GM23338 (cell line): ENCODE measurements at regions not wholly inside any gene's neighbourhood (a gene's known extent, or its start where the extent isn't known, plus 50 kb on each side); places are given as distances from the start of the nearest gene placed in this dataset.

Experiments used
- CREB1 ChIP-seq: fragments of 250-450 bp; sonication (Bioruptor Pico); IDR thresholded peaks from 2 replicates; pipeline ENCODE4 v1.5.0; 2020; ENCODE audit warnings: low read depth, mild to moderate bottlenecking, moderate library complexity
- CTCF ChIP-seq, 2 experiments: fragments of 200-600 bp in 1 of 2; sonication (generic) in 1 of 2; conservative IDR thresholded peaks; 2 replicates each; pipeline versions ENCODE4 v1.5.1 to v1.6.1; 2016 to 2017; ENCODE audit warnings: antibody characterized with exemption in 2 of 2, low read depth in 2 of 2, mild to moderate bottlenecking in 2 of 2, moderate library complexity in 1 of 2
- ETS1 ChIP-seq: IDR thresholded peaks from 2 replicates; pipeline ENCODE4 v1.6.1; 2016; ENCODE audit warnings: antibody characterized with exemption
- EZH2 ChIP-seq: fragments of 200-600 bp; sonication (generic); IDR thresholded peaks from one replicate; pipeline ENCODE4 v1.8.0; 2017; ENCODE audit warnings: antibody characterized with exemption, mild to moderate bottlenecking, low read depth; ENCODE audit not compliant: unreplicated experiment
- EZH2phosphoT487 ChIP-seq: fragments of 200-600 bp; sonication (generic); IDR thresholded peaks from one replicate; pipeline ENCODE4 v1.8.1; 2018; ENCODE audit warnings: antibody characterized with exemption; ENCODE audit not compliant: unreplicated experiment
- JUNB ChIP-seq: IDR thresholded peaks from one replicate; pipeline ENCODE4 v1.6.1; 2016; ENCODE audit warnings: antibody characterized with exemption; ENCODE audit not compliant: unreplicated experiment
- POLR2AphosphoS5 ChIP-seq: IDR thresholded peaks from 2 replicates; pipeline ENCODE4 v1.6.1; 2016; ENCODE audit warnings: antibody characterized with exemption, low read depth
- REST ChIP-seq: IDR thresholded peaks from one replicate; pipeline ENCODE4 v1.6.1; 2018; ENCODE audit warnings: antibody characterized with exemption; ENCODE audit not compliant: unreplicated experiment
- STAT1 ChIP-seq: IDR thresholded peaks from one replicate; pipeline ENCODE4 v1.6.1; 2016; ENCODE audit warnings: antibody characterized with exemption; ENCODE audit not compliant: unreplicated experiment
- ZNF114 ChIP-seq: fragments of 250-450 bp; sonication (Bioruptor Pico); IDR thresholded peaks from 2 replicates; pipeline ENCODE4 v1.5.0; 2020; ENCODE audit warnings: mild to moderate bottlenecking, moderate library complexity
- ZNF331 ChIP-seq: fragments of 250-450 bp; sonication (Bioruptor Pico); IDR thresholded peaks from 2 replicates; pipeline ENCODE4 v1.5.0; 2020; ENCODE audit warnings: low read depth, mild to moderate bottlenecking, moderate library complexity
- ZNF462 ChIP-seq: fragments of 250-450 bp; sonication (Bioruptor Pico); IDR thresholded peaks from 2 replicates; pipeline ENCODE4 v1.5.0; 2020; ENCODE audit warnings: mild to moderate bottlenecking, moderate library complexity

GRCh38 chr10:15960277-15960676 lies 100.0 kb upstream of the MINDY3 start:
- TF ChIP-seq CTCF (conservative IDR thresholded peaks at IDR 0.05; ENCODE audit: low read depth in 2 of 2): no peak
- TF ChIP-seq EZH2phosphoT487: no peak
- TF ChIP-seq REST: no peak
- no peak for TF ChIP-seq JUNB
- TF ChIP-seq ZNF331 (CRISPR knock-in tag): no peak
- TF ChIP-seq CREB1 (CRISPR knock-in tag): no peak
- no peak for TF ChIP-seq ZNF114 (CRISPR knock-in tag)
- no peak for TF ChIP-seq ETS1
- TF ChIP-seq EZH2: no peak
- TF ChIP-seq POLR2AphosphoS5: no peak
- no peak for TF ChIP-seq ZNF462 (CRISPR knock-in tag)
- no peak for TF ChIP-seq STAT1
